NCI-H2227 (cell line): ENCODE measurements at regions not wholly inside any gene's neighbourhood (a gene's known extent, or its start where the extent isn't known, plus 50 kb on each side); places are given as distances from the start of the nearest gene placed in this dataset.
"Not testable (repeated sequence)": the region's sequence is repeated elsewhere in the genome, so short reads cannot be mapped to it uniquely, and the experiment has no call there.

Source experiments
- DNase-seq: peaks from one replicate; lab custom pipeline; 2025; ENCODE audit not compliant: unreplicated experiment; lab: John Stamatoyannopoulos, UW

- no peak for DNase-seq
Observed at GRCh38 chr3:15851735-15852134, 54.0 kb upstream of the ANKRD28 start.

GRCh38 chr3:15858547-15859506 is 61.0 kb upstream of the ANKRD28 start:
- DNase-seq, result peak; percentile 50

GRCh38 chr3:15859507-15860013 is 61.8 kb upstream of the ANKRD28 start:
- DNase-seq, result peak; percentile 94

GRCh38 chr3:15860014-15860934 is 62.5 kb upstream of the ANKRD28 start:
- DNase-seq, result peak; percentile 86

- no peak for DNase-seq
Observed at GRCh38 chr3:15861163-15861562, 63.4 kb upstream of the ANKRD28 start.

GRCh38 chr3:15872807-15873206 is 75.0 kb upstream of the ANKRD28 start:
- no peak for DNase-seq

- no peak for DNase-seq
Observed at GRCh38 chr3:15873415-15873814, 75.6 kb upstream of the ANKRD28 start.

GRCh38 chr3:15875016-15875689 is 77.4 kb upstream of the ANKRD28 start:
- DNase-seq, result no peak

- no peak for DNase-seq
Observed at GRCh38 chr3:15876669-15877068, 78.9 kb upstream of the ANKRD28 start.

GRCh38 chr3:15877813-15878212 is 80.0 kb upstream of the ANKRD28 start:
- no peak for DNase-seq

GRCh38 chr3:15879787-15880186 is 82.0 kb upstream of the ANKRD28 start:
- DNase-seq, result not testable (repeated sequence)

- no peak for DNase-seq
Observed at GRCh38 chr3:15882577-15882976, 84.8 kb upstream of the ANKRD28 start.

GRCh38 chr3:15884132-15884531 is 86.4 kb upstream of the ANKRD28 start:
- no peak for DNase-seq

- DNase-seq, result no peak
Observed at GRCh38 chr3:15886521-15886920, 88.7 kb upstream of the ANKRD28 start.

- no peak for DNase-seq
Observed at GRCh38 chr3:15887261-15887660, 89.5 kb upstream of the ANKRD28 start.

- DNase-seq, result no peak
Observed at GRCh38 chr3:15889936-15890335, 92.2 kb upstream of the ANKRD28 start.

- no peak for DNase-seq
Observed at GRCh38 chr3:15892311-15893227, 94.8 kb upstream of the ANKRD28 start.

GRCh38 chr3:15894382-15894781 is 96.6 kb upstream of the ANKRD28 start:
- no peak for DNase-seq

GRCh38 chr3:15896500-15896899 is 98.7 kb upstream of the ANKRD28 start:
- DNase-seq, result no peak

- DNase-seq, result no peak
Observed at GRCh38 chr3:15899388-15899787, 101.6 kb upstream of the ANKRD28 start.
